ENCODE measurements at regions not wholly inside any gene's neighbourhood (a gene's known extent, or its start where the extent isn't known, plus 50 kb on each side); places are given as distances from the start of the nearest gene placed in this dataset.

GRCh38 chr13:111037927-111038326 lies 77.2 kb upstream of the ARHGEF7 start:
- DNase-seq (ENCODE audit: low read depth) = no peak
- no peak overlapping the region for H3K4me3 ChIP-seq (ENCODE audit: low read depth, low read length)
- TF ChIP-seq CTCF (conservative IDR thresholded peaks at IDR 0.05; ENCODE audit: low read depth, low read length) = no peak

GRCh38 chr13:111036665-111037064 lies 78.4 kb upstream of the ARHGEF7 start:
- no peak for TF ChIP-seq CTCF (conservative IDR thresholded peaks at IDR 0.05; ENCODE audit: low read depth, low read length)
- H3K4me3 ChIP-seq (ENCODE audit: low read depth, low read length) = no peak overlapping the region
- no peak for DNase-seq (ENCODE audit: low read depth)

- DNase-seq (ENCODE audit: low read depth) = no peak
- no peak overlapping the region for H3K4me3 ChIP-seq (ENCODE audit: low read depth, low read length)
- TF ChIP-seq CTCF (conservative IDR thresholded peaks at IDR 0.05; ENCODE audit: low read depth, low read length) = no peak
Measured at GRCh38 chr13:111035861-111036260, 79.2 kb upstream of the ARHGEF7 start.

- DNase-seq (ENCODE audit: low read depth) = no peak
- H3K4me3 ChIP-seq (ENCODE audit: low read depth, low read length) = no peak overlapping the region
- TF ChIP-seq CTCF (conservative IDR thresholded peaks at IDR 0.05; ENCODE audit: low read depth, low read length) = no peak
Measured at GRCh38 chr13:111034811-111035210, 80.3 kb upstream of the ARHGEF7 start.

- no peak for DNase-seq (ENCODE audit: low read depth)
- H3K4me3 ChIP-seq (ENCODE audit: low read depth, low read length) = no peak overlapping the region
- TF ChIP-seq CTCF (conservative IDR thresholded peaks at IDR 0.05; ENCODE audit: low read depth, low read length) = no peak
Measured at GRCh38 chr13:111033172-111034130, 81.7 kb upstream of the ARHGEF7 start.

- DNase-seq (ENCODE audit: low read depth) = no peak
- TF ChIP-seq CTCF (conservative IDR thresholded peaks at IDR 0.05; ENCODE audit: low read depth, low read length) = no peak
- no peak overlapping the region for H3K4me3 ChIP-seq (ENCODE audit: low read depth, low read length)
Measured at GRCh38 chr13:111031531-111031961, 83.6 kb upstream of the ARHGEF7 start.

All from epithelial cell of proximal tubule (primary cell).